ENCODE measurements at regions not wholly inside any gene's neighbourhood (a gene's known extent, or its start where the extent isn't known, plus 50 kb on each side); places are given as distances from the start of the nearest gene placed in this dataset.

DNA sequence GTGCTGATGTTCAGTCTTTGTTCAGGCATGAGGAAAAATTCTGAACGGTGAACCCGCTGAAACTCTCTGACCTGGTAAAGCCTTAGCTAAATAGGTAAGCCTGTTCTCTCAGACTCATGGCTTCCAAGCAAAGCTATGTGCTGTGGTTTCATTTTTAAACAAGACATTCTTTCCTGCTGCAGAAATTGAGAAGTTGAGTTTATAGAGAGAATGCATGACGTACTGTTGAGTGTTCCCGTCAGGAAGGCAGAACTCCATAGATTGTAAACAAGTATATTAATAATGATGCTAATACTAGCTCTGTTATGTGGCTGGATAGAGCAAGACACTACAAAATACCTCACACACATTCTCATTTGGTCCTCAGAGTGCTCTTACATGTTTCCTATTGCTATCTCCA lies 424.0 kb upstream of the CRIM1 start:
- TF ChIP-seq, protein P1, sequence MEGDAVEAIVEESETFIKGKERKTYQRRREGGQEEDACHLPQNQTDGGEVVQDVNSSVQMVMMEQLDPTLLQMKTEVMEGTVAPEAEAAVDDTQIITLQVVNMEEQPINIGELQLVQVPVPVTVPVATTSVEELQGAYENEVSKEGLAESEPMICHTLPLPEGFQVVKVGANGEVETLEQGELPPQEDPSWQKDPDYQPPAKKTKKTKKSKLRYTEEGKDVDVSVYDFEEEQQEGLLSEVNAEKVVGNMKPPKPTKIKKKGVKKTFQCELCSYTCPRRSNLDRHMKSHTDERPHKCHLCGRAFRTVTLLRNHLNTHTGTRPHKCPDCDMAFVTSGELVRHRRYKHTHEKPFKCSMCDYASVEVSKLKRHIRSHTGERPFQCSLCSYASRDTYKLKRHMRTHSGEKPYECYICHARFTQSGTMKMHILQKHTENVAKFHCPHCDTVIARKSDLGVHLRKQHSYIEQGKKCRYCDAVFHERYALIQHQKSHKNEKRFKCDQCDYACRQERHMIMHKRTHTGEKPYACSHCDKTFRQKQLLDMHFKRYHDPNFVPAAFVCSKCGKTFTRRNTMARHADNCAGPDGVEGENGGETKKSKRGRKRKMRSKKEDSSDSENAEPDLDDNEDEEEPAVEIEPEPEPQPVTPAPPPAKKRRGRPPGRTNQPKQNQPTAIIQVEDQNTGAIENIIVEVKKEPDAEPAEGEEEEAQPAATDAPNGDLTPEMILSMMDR (IDR thresholded peaks at IDR 0.05; ENCODE audit: low read depth, low read length) = no peak
- TF ChIP-seq EZH2phosphoT487 (IDR thresholded peaks at IDR 0.05; ENCODE audit: low read depth) = no peak

Data from OCI-LY3 (cell line).